Thyroid gland (tissue), 4 donors: ENCODE measurements at regions not wholly inside any gene's neighbourhood (a gene's known extent, or its start where the extent isn't known, plus 50 kb on each side); places are given as distances from the start of the nearest gene placed in this dataset.

ENCODE experiments used
- POLR2A ChIP-seq, 2 donors: fragments of 450-650 bp; IDR thresholded peaks; one replicate each; pipeline ENCODE4 v1.6.1; 2017; ENCODE audit warnings: antibody characterized with exemption in 2 of 2, mild to moderate bottlenecking in 2 of 2, moderate library complexity in 1 of 2
- TF ChIP-seq, protein P1 (sequence below), 6 experiments: fragments of 200-600 bp in 3 of 6; fragments of 450-650 bp in 3 of 6; sonication (generic) in 3 of 6; IDR thresholded peaks; one replicate each; pipeline ENCODE4 v1.5.1; 2016 to 2019; ENCODE audit warnings: antibody characterized with exemption in 6 of 6, mild to moderate bottlenecking in 2 of 6, inconsistent platforms in 1 of 6, moderate library complexity in 1 of 6

GRCh38 chr18:1075322-1075721, 170.7 kb downstream of the ADCYAP1 start:
- TF ChIP-seq POLR2A (IDR thresholded peaks at IDR 0.05) = no peak
- TF ChIP-seq, protein P1, sequence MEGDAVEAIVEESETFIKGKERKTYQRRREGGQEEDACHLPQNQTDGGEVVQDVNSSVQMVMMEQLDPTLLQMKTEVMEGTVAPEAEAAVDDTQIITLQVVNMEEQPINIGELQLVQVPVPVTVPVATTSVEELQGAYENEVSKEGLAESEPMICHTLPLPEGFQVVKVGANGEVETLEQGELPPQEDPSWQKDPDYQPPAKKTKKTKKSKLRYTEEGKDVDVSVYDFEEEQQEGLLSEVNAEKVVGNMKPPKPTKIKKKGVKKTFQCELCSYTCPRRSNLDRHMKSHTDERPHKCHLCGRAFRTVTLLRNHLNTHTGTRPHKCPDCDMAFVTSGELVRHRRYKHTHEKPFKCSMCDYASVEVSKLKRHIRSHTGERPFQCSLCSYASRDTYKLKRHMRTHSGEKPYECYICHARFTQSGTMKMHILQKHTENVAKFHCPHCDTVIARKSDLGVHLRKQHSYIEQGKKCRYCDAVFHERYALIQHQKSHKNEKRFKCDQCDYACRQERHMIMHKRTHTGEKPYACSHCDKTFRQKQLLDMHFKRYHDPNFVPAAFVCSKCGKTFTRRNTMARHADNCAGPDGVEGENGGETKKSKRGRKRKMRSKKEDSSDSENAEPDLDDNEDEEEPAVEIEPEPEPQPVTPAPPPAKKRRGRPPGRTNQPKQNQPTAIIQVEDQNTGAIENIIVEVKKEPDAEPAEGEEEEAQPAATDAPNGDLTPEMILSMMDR (IDR thresholded peaks at IDR 0.05) = no peak
